Esophagus squamous epithelium (tissue), 4 donors: ENCODE measurements at regions not wholly inside any gene's neighbourhood (a gene's known extent, or its start where the extent isn't known, plus 50 kb on each side); places are given as distances from the start of the nearest gene placed in this dataset.

Experiments used
- CTCF ChIP-seq, 6 experiments: fragments of 450-650 bp in 4 of 6; fragments of 200-600 bp in 2 of 6; sonication (generic) in 2 of 6; IDR thresholded peaks; one replicate each; pipeline ENCODE4 v1.5.1; 2016 to 2019; ENCODE audit warnings: antibody characterized with exemption in 6 of 6, mild to moderate bottlenecking in 4 of 6, moderate library complexity in 4 of 6
- POLR2A ChIP-seq, 4 donors: fragments of 450-650 bp; IDR thresholded peaks; one replicate each; pipeline ENCODE4 v1.6.1; 2017; ENCODE audit warnings: antibody characterized with exemption in 4 of 4, mild to moderate bottlenecking in 4 of 4, moderate library complexity in 3 of 4

GRCh38 chr7:112554591-112554990 lies 73.8 kb downstream of the LSMEM1 start:
- TF ChIP-seq CTCF (IDR thresholded peaks at IDR 0.05) (peak in 1 of 6 experiments; percentile 6), POLR2A (IDR thresholded peaks at IDR 0.05) (no peak)
